ENCODE measurements at regions not wholly inside any gene's neighbourhood (a gene's known extent, or its start where the extent isn't known, plus 50 kb on each side); places are given as distances from the start of the nearest gene placed in this dataset.

GRCh38 chr22:47594836-47595521 is 832.5 kb downstream of the TBC1D22A start:
- Histone ChIP-seq H3K27me3 (ENCODE audit: insufficient read depth, low read length) (no peaks in the 10 kb centered on the region), H2AFZ (ENCODE audit: low read depth, low read length, poor library complexity, severe bottlenecking) (no peak overlapping the region), H4K20me1 (ENCODE audit: insufficient read depth) (no peaks in the 10 kb centered on the region), H3K4me2 (ENCODE audit: low read length) (no peak overlapping the region), H3K79me2 (ENCODE audit: insufficient read depth, low read length) (no peaks in the 10 kb centered on the region), H3K9me3 (ENCODE audit: control insufficient read depth in 1 of 2, insufficient read depth in 1 of 2, low read depth in 1 of 2, low read length in 2 of 2) (no peaks in the 10 kb centered on the region), H3K27ac (ENCODE audit: low read depth, low read length) (no peak overlapping the region), H3K9me2 (ENCODE audit: insufficient read depth) (no peaks in the 10 kb centered on the region), H3K4me3 (replicated peaks in 1 of 2; ENCODE audit: low read depth in 1 of 2, low read length in 2 of 2) (no peak overlapping the region), H3K36me3 (ENCODE audit: control insufficient read depth in 1 of 2, insufficient read depth in 2 of 2, low read length in 2 of 2) (no peaks in the 10 kb centered on the region), H3K4me1 (ENCODE audit: control insufficient read depth in 1 of 2, insufficient read depth in 2 of 2, low read length in 2 of 2) (no peaks in the 10 kb centered on the region), H3K9ac (ENCODE audit: low read length) (no peak overlapping the region)
- CTCF ChIA-PET, result no interaction called here
- POLR2A ChIA-PET, result no interaction called here
- intact Hi-C loops (cut with micrococcal nuclease), result no loop called here
- BruUV-seq (replicated peaks), result no TSS peak
- TF ChIP-seq EZH2 (IDR thresholded peaks at IDR 0.05) (no peak), ZBTB33 (IDR thresholded peaks at IDR 0.05; ENCODE audit: extremely low read depth, insufficient replicate concordance, low read length) (no peak), TCF7L2 (IDR thresholded peaks at IDR 0.05; ENCODE audit: borderline replicate concordance, extremely low read depth, insufficient read depth, insufficient read length) (no peak), EZH2phosphoT487 (IDR thresholded peaks at IDR 0.05; ENCODE audit: borderline replicate concordance) (no peak), MAX (IDR thresholded peaks at IDR 0.05) (no peak), ZNF274 (IDR thresholded peaks at IDR 0.05; ENCODE audit: low read depth, low read length) (no peak), CEBPB (IDR thresholded peaks at IDR 0.05; ENCODE audit: low read depth) (no peak), JUND (IDR thresholded peaks at IDR 0.05) (no peak), SRF (IDR thresholded peaks at IDR 0.05; ENCODE audit: low read depth) (no peak), SP1 (IDR thresholded peaks at IDR 0.05; ENCODE audit: low read depth) (no peak), REST (IDR thresholded peaks at IDR 0.05; ENCODE audit: low read depth) (no peak), YY1 (IDR thresholded peaks at IDR 0.05; ENCODE audit: extremely low read depth, insufficient replicate concordance, low read depth, low read length) (no peak), CTCF (IDR thresholded peaks at IDR 0.05 in 2 of 3, conservative IDR thresholded peaks at IDR 0.05 in 1 of 3; ENCODE audit: borderline replicate concordance in 1 of 3, insufficient read depth in 1 of 3, low read depth in 2 of 3, low read length in 2 of 3) (no peak), CBX3 (IDR thresholded peaks at IDR 0.05; ENCODE audit: low read depth) (no peak), POLR2AphosphoS5 (IDR thresholded peaks at IDR 0.05; ENCODE audit: low read depth, low read length) (no peak), EGR1 (IDR thresholded peaks at IDR 0.05; ENCODE audit: low read depth) (no peak), FOSL1 (IDR thresholded peaks at IDR 0.05; ENCODE audit: low read depth) (no peak)
- RAD21 ChIA-PET (ENCODE audit: low non-redundant PET in 1 of 2, low total read pairs in 2 of 2, uncharacterized antibody in 2 of 2, unreplicated experiment in 2 of 2), result no interaction called here
- DNase-seq (ENCODE audit: low read depth, low spot score) (no peak), ATAC-seq (no peak)
